Adrenal gland (tissue), 9 donors: ENCODE measurements at regions not wholly inside any gene's neighbourhood (a gene's known extent, or its start where the extent isn't known, plus 50 kb on each side); places are given as distances from the start of the nearest gene placed in this dataset.
A peak's percentile ranks its signal among the peaks of the same experiment; 100 is the strongest.

Experiments
- DNase-seq, 7 donors: peaks; one replicate each; pipeline ENCODE4 v3.0.0-alpha.2; 2019 to 2020
- H3K27ac ChIP-seq, 5 donors: fragments of 200-600 bp; sonication (generic) in 4 of 5; 1 replicate in 3 of 5; 2 replicates in 2 of 5; pipeline versions ENCODE4 v1.5.1 to v1.8.0; 2016 to 2020; ENCODE audit warnings: mild to moderate bottlenecking in 1 of 5
- H3K27me3 ChIP-seq: fragments of 200-600 bp; 2 replicates; pipeline ENCODE4 v1.8.0; 2021
- H3K36me3 ChIP-seq, 2 donors: fragments of 200-600 bp; replicated peaks in 1 of 2; 1 replicate in 1 of 2; 2 replicates in 1 of 2; pipeline versions ENCODE4 v1.5.1 to v1.8.0; 2018 to 2022
- H3K4me1 ChIP-seq, 2 donors: fragments of 200-600 bp; replicated peaks in 1 of 2; 1 replicate in 1 of 2; 2 replicates in 1 of 2; pipeline versions ENCODE4 v1.5.1 to v1.8.0; 2018 to 2021
- H3K4me3 ChIP-seq, 4 donors: fragments of 200-600 bp; sonication (generic) in 3 of 4; one replicate each; pipeline ENCODE4 v1.5.1; 2016 to 2018
- H3K9me3 ChIP-seq, 3 donors: fragments of 200-600 bp; sonication (generic) in 1 of 3; replicated peaks in 1 of 3; 1 replicate in 2 of 3; 2 replicates in 1 of 3; pipeline versions ENCODE4 v1.5.1 to v1.8.0; 2016 to 2021
- POLR2A ChIP-seq, 2 donors: fragments of 450-650 bp; IDR thresholded peaks; one replicate each; pipeline ENCODE4 v1.6.1; 2017; ENCODE audit warnings: antibody characterized with exemption in 2 of 2, mild to moderate bottlenecking in 2 of 2, moderate library complexity in 1 of 2
- WGBS, 4 donors: extraction: QIAGEN DNeasy Blood & Tissue Kit in 2 of 4; methylation state at CpG; one replicate each; pipeline versions ENCODE4 v1.1.5 to v1.1.7; 2013 to 2017; 5-methylcytosine and 5-hydroxymethylcytosine counted together
- intact Hi-C, 2 donors: fragments of 100-400 bp; cut with DNase I; formaldehyde crosslinking; loops; one replicate each; pipeline versions ENCODE4 v1.14.1 to v1.15.0; 2022 to 2023
- TF ChIP-seq, protein P1 (sequence below), 6 experiments: fragments of 450-650 bp in 4 of 6; fragments of 200-600 bp in 2 of 6; sonication (generic) in 1 of 6; IDR thresholded peaks; 1 replicate in 5 of 6; 2 replicates in 1 of 6; pipeline versions ENCODE4 v1.5.1 to v1.8.0; 2016 to 2021; ENCODE audit warnings: antibody characterized with exemption in 6 of 6, mild to moderate bottlenecking in 2 of 6, moderate library complexity in 1 of 6
- donor health status: healthy with polysubstance abuse.
- donor health status: Bipolar disorder and iron deficiency.
- donor health status: DM: yes; HTN: yes; CAD: no.
- donor health status: DM: no; HTN: no; CAD: no.
- donor health status: DM: no; HTN: no; CAD: no.

DNA sequence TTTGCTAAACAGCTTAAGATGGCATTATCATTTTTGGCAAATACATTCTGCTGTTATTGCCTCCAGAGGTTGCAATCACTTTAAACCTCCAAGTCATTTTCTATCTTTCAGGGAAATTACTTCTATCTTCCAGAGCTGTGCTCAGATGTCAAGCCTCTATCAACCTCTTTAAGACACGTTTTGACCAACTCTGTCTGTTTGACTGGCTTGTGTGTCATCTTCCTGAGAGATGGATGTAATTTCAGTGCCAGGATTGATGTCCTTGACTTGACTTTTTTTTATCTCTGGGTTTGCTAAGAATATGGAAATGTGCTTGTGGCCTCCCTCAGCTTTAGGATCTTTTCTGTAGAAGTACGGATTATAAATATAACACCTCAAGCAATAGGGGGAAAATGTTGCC, 263.4 kb downstream of the GLUD2 start:
- DNase-seq: no peak
- 26 to 44% (median 38%) methylated on average over 2 of the region's 2 CpGs for WGBS, 4 donors
- Histone ChIP-seq H3K4me1 (no peaks in the 10 kb centered on the region), H3K27me3 (no peaks in the 10 kb centered on the region), H3K4me3 (no peak overlapping the region), H3K27ac (no peak overlapping the region), H3K9me3 (no peaks in the 10 kb centered on the region), H3K36me3 (no peaks in the 10 kb centered on the region)
- intact Hi-C loops: no loop called here
- TF ChIP-seq POLR2A (IDR thresholded peaks at IDR 0.05): no peak
- TF ChIP-seq, protein P1, sequence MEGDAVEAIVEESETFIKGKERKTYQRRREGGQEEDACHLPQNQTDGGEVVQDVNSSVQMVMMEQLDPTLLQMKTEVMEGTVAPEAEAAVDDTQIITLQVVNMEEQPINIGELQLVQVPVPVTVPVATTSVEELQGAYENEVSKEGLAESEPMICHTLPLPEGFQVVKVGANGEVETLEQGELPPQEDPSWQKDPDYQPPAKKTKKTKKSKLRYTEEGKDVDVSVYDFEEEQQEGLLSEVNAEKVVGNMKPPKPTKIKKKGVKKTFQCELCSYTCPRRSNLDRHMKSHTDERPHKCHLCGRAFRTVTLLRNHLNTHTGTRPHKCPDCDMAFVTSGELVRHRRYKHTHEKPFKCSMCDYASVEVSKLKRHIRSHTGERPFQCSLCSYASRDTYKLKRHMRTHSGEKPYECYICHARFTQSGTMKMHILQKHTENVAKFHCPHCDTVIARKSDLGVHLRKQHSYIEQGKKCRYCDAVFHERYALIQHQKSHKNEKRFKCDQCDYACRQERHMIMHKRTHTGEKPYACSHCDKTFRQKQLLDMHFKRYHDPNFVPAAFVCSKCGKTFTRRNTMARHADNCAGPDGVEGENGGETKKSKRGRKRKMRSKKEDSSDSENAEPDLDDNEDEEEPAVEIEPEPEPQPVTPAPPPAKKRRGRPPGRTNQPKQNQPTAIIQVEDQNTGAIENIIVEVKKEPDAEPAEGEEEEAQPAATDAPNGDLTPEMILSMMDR (IDR thresholded peaks at IDR 0.05): no peak

DNA sequence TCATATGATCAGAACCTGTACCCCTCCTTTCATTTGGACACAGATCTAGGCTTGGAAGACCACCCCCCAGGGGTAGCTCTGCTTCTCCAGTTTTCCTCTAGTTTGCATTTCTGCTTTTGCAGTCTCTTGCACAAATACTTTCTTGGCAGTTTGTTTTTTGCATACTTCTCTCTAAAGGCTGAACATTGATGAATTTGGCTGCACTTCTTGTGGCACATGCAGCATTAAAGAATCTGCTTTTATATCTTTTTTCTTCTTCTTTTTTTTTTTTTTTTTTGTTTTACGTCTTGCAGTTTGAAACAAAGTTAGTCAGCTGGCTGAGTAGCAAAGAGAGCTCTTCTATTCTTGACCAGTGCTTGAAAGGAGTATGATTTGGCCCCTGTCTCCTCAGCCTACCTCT, 273.0 kb downstream of the GLUD2 start:
- intact Hi-C loops: no loop called here
- Histone ChIP-seq H3K4me3 (no peak overlapping the region), H3K27ac (no peak overlapping the region), H3K9me3 (no peaks in the 10 kb centered on the region), H3K36me3 (no peaks in the 10 kb centered on the region), H3K27me3 (no peaks in the 10 kb centered on the region), H3K4me1 (no peaks in the 10 kb centered on the region)
- no peak for DNase-seq
- WGBS, 4 donors: 33 to 67% (median 59%) methylated on average over 1 of the region's 1 CpG
- TF ChIP-seq, protein P1 (IDR thresholded peaks at IDR 0.05): no peak
- no peak for TF ChIP-seq POLR2A (IDR thresholded peaks at IDR 0.05)

DNA sequence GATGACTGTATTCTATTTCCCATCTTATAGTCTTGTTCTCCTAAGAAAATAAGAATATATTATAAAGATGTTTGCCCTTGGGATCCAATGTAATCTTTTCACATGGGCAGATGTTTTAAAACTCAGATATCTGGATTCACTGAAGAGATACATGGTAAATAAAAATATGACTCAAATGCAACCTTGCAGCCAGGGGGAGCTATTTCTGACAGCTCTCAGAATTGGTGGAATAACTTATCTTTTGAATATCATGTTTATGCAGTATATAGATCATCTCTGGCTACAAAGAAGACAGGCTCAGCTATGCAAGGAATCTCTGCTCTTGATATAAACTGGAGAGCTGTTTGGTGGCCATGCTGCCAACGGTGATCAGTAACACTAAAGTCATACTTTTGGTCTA, 274.7 kb downstream of the GLUD2 start:
- peak in 1 of 7 donors; percentile 8 for DNase-seq
- H3K4me1 ChIP-seq: no peaks in the 10 kb centered on the region
- no peaks in the 10 kb centered on the region for H3K9me3 ChIP-seq
- no peak overlapping the region for H3K27ac ChIP-seq
- WGBS, 4 donors: 53 to 80% (median 58%) methylated on average over 1 of the region's 1 CpG
- no peaks in the 10 kb centered on the region for H3K36me3 ChIP-seq
- intact Hi-C loops: no loop called here
- H3K4me3 ChIP-seq: no peak overlapping the region
- no peaks in the 10 kb centered on the region for H3K27me3 ChIP-seq
- TF ChIP-seq, protein P1 (IDR thresholded peaks at IDR 0.05): peak in 4 of 6 experiments; percentile 12 to 23 (median 14)
- no peak for TF ChIP-seq POLR2A (IDR thresholded peaks at IDR 0.05)

DNA sequence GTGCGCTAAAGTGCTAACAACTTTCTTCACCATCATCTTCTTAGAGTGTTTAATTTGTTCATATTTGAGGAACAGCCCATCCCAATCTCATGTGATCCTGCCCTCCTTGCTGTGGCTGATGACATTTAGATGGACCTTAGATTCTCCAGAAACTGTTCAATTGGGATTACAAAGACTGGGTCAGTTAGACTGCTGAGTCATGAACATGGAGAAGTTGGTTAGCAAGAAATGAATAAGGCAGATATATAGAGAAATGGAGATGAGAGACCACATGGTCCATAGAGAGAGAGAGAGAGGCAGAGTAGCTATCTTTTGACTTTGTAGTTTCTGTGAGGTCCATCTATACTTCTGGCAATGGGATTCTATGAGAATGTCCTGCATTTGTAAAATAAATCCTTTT, 275.9 kb downstream of the GLUD2 start:
- no peaks in the 10 kb centered on the region for H3K27me3 ChIP-seq
- no peaks in the 10 kb centered on the region for H3K4me1 ChIP-seq
- intact Hi-C loops: no loop called here
- no peak overlapping the region for H3K4me3 ChIP-seq
- no peak for DNase-seq
- TF ChIP-seq POLR2A (IDR thresholded peaks at IDR 0.05): no peak
- no peaks in the 10 kb centered on the region for H3K36me3 ChIP-seq
- H3K27ac ChIP-seq: no peak overlapping the region
- 83 to 100% (median 94%) methylated on average over 1 of the region's 1 CpG for whole genome bisulfite sequencing, 4 donors
- H3K9me3 ChIP-seq: no peaks in the 10 kb centered on the region

DNA sequence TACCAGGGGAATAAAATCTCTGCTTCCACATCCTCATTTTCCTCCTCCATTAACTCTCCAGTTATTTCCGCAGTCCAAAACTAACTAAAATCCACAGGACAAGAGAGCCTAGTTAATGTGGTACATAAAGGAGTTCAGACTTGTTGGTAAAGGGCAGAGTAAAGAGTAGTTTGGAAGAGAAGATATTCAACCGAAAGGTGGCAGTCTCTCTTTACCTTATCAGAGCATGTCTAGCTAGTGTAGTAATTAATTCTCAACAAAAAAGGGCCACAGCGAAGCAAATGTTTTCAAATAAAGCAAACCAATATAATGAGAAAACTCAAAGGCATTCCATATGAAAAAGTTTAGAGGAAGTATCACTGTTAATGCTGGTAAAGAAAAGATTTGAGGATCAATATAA, 286.5 kb downstream of the GLUD2 start:
- Histone ChIP-seq H3K27me3 (no peaks in the 10 kb centered on the region), H3K4me1 (no peaks in the 10 kb centered on the region), H3K9me3 (no peaks in the 10 kb centered on the region), H3K27ac (no peak overlapping the region), H3K4me3 (no peak overlapping the region), H3K36me3 (no peaks in the 10 kb centered on the region)
- 51 to 68% (median 57%) methylated on average over 3 of the region's 3 CpGs for WGBS, 4 donors
- TF ChIP-seq, protein P1 (IDR thresholded peaks at IDR 0.05): no peak
- no peak for TF ChIP-seq POLR2A (IDR thresholded peaks at IDR 0.05)
- intact Hi-C loops: no loop called here
- no peak for DNase-seq
